ENCODE measurements at regions not wholly inside any gene's neighbourhood (a gene's known extent, or its start where the extent isn't known, plus 50 kb on each side); places are given as distances from the start of the nearest gene placed in this dataset.
"Not testable (repeated sequence)": the region's sequence is repeated elsewhere in the genome, so short reads cannot be mapped to it uniquely, and the experiment has no call there.

DNA sequence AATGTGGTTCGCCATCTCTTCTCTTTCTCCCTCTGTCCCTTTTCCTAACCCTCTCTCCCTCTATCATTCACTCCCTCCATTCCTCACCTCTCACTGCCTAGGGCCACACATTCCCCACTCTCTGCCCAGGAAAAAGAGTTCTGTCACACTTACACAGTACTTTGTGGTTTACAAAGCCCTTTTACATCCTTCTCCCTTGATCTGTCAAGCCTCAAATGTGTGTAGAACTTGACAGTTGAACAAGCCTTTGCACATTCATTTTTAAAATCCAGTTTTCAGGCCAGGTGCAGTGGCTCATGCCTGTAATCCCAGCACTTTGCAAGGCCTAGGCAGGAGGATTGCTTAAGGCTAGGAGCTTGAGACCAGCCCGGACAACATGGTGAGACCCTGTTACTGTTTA lies 156.3 kb downstream of the VSIG4 start:
- DNase-seq (ENCODE audit: low read depth in 2 of 2, low spot score in 1 of 2) = no peak

DNA sequence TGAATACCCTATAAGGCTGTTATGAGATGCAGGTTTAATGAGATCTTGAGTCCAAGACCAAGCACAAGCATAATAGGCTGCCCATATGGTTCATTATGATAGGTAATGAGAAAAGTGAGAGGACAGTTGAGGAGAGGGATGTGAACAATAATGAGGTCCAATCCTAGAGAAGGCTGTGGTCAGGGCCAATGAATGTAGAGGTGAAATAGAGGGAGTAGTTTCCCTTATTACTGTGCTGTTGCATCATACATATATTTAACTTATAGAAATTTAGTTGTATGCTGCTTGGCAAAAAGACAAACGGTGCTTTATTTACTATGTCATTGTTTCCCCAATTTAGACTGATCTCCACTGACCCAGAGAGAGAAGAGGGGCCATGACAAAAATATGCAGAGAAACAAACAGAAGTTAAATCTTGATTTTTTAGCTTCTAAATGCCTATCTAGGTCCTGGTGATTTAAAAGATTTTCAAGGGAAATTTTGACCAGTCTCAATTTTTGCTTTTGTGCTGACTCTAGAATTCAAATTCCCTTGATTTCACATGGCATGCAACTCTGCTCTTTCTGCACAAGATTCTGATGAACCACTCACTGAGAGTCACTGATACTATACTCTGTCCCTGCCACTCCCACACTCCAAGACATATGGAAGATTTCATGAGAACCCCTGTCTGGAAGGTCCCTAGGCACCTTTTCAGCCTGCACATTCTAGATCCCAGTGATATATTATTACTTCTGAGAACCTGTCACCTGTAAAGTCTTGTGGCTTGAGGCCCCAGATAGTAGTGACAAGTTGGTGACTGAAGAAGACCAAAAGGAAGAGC lies 159.7 kb downstream of the VSIG4 start:
- no peak for DNase-seq (ENCODE audit: low read depth in 2 of 2, low spot score in 1 of 2)

DNA sequence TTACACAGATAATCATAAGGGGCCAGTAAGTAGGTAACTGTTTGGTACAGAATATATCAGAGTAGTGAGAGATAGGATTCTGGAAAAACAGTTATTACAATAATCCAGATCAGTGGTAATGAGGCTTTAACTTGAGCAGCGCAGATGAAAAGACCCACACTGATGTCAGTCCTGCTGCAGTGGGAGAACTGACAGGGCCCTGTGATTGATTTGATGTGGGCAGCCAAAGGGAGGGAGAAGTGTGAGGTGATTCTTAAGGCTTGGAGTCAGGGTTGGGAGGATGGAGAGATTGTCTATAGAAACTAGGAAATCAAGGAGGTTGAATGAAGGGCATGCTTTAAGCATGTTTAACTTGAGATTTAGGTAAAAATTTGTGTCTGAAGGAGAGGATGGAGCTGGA lies 161.4 kb downstream of the VSIG4 start:
- DNase-seq (ENCODE audit: low read depth in 2 of 2, low spot score in 1 of 2) = no peak

DNA sequence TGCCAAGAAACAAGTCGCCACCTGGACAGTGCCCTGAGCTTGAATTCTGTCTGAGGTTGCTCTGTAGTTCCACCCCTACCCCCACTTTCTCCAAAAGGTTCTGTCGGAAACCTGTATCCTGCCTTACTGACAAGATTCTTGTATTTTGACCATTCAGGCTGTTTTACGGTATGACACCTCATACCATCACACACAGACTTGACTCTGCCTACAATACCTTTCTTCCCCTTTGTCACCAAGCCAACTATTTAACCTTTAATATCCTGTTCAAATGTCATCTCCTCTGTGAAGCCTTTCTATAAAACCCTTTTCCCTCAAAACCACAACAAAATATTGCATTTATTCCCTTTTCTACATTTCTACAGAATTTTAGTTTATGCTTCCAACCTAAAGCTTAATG lies 161.9 kb downstream of the VSIG4 start:
- DNase-seq (ENCODE audit: low read depth in 2 of 2, low spot score in 1 of 2) = no peak

DNA sequence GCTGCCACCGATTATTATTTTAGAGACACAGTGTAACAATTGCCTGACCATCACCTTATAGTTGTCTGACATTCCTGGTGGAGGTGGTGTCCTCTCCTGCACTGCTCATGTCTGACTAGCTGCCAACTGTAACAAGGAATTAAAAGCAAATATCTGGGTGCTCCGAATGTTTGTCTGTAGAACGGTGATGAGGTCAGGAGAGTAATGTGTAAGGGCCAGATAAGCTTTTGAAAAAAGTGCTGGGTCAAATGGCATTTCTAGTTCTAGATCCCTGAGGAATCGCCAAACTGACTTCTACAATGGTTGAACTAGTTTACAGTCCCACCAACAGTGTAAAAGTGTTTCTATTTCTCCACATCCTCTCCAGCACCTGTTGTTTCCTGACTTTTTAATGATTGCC lies 164.3 kb downstream of the VSIG4 start:
- not testable (repeated sequence) for DNase-seq (ENCODE audit: low read depth in 2 of 2, low spot score in 1 of 2)

DNA sequence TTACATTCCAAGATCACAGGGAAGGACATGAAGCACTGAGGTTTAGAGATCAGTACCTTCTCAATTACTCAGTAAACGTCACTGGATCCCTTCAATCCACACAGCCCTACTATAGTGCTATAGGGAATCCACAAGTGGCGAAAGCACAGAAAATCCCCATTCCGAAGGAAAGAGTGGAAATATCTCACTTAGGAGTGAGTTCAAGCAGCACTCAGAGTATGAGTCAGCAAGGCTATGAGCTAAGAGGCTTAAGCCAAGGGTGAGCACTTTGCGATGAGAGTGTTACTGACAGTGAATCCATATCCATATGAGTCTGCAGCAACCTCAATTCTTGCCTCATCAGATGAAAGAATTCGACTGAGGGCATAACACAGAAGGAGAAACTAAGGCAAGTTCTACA lies 165.1 kb downstream of the VSIG4 start:
- no peak for DNase-seq (ENCODE audit: low read depth in 2 of 2, low spot score in 1 of 2)

DNA sequence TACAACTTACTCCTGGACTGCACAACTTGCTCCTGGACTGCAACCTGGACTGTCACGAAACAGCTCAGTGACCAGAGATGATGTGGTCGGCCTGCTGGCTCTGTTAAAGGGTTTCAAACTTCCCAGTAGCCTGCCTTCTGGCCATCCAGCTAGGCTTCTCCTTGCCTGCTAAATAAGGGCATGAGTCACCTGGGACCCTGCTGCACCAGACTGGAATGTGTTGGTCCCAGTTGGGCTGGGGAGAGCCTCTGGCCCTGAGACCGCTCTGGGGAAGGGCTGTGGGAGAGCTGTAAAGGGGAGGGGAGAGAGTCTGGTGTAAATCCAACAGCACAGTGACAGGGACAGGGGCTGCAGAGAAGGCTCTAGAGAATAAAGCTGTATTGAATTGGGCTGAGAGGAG lies 165.8 kb downstream of the VSIG4 start:
- DNase-seq (ENCODE audit: low read depth in 2 of 2, low spot score in 1 of 2) = no peak

DNA sequence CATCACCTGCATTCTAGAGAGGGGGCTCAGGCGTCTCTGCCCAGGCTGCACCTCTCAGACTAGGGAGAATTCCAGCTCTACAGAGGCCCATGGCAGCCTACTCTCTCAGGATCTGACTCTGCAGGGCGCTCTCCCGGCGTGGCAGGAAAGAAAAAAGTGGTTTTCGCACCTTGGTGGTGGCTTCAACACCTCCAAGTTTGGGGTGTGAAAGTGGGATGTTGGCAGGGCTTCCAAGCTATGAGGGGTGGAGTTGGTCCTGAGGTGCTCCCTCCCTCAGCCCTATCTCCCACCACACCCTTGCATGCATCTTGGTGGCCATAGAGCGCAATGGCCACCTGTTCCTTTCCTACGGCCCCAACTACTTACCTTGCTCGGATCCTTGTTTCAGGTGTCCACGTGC lies 166.5 kb downstream of the VSIG4 start:
- DNase-seq (ENCODE audit: low read depth in 2 of 2, low spot score in 1 of 2) = no peak

DNA sequence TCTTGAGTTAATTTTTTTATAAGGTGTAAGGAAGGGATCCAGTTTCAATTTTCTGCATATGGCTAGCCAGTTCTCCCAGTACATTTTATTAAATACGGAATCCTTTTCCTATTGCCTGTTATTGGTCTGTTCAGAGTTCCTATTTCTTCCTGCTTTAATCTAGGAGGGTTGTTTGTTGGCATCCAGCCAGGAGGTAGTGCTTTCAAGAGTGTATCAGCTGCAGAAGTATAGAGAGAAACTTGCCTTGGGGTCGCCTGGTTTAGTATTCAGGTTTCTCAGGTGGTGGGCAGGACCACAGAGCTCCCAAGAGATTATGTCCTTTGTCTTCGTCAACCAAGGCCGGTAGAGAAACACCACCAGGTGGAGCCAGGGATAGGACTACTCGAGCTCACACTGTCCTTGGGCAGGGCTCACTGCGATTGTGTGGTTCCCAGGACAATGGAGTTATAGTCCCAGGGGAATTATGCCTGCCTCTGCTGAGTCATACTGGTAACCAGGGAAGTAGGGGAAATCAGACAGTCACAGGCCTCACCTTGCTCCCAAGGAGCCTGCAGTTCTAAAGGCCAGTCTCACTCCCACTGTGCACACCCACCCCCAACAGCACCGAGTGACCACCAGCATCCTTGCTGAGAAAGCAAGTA lies 168.1 kb downstream of the VSIG4 start:
- DNase-seq (ENCODE audit: low read depth in 2 of 2, low spot score in 1 of 2) = no peak

DNA sequence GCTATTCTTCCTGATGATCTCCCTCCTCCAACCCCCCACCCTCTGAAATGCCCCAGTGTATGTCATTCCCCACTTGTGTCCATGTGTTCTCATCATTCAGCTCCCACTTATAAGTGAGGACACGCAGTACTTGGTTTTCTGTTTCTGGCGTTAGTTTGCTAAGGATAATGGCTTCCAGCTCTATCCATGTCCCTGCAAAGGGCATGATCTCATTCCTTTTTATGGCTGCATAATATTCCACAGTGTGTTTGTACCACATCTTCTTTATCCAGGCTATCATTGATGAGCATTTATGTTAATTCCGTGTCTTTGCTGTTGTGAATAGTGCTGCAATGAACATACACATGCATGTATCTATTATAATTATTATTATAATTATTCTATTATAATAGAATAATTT lies 169.3 kb downstream of the VSIG4 start:
- DNase-seq (ENCODE audit: low read depth in 2 of 2, low spot score in 1 of 2) = not testable (repeated sequence)

DNA sequence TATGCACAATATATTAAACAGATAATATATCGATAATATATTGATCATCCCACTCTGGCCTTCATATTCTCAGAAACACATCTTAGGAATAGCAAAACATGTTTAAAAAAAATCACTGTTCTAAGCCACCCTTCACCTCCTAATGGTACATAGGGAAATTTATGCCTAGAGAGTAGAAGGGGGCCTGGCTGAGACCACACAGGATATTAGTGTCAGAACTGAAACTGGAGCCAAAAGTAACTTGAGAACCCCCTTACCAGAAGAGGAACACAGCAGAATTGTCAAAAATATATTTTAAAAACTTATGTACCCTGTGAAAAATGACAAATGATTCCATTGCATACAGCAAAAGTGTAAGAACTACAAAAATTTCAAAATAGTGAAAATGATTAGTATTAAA lies 173.1 kb downstream of the VSIG4 start:
- no peak for DNase-seq (ENCODE audit: low read depth in 2 of 2, low spot score in 1 of 2)

DNA sequence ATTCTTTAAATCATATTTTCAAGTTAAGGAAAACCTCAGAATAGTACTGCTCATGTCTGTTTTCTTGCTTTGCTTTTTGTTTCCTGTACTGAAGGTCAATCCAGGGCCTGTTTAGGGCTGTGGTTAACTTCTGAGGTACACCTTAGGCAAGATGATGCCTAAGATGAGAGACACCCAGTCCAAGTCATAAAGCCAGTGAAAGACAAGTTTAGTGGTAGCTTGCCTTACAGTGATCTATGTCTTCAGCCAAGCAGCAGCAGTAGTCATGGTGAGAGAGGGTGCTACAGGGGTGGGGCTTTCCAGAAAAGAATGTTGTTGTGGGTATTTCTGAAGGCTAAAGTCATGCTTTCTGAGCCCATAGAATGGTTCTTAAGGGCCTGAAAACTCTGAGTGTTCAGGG lies 173.7 kb downstream of the VSIG4 start:
- DNase-seq (ENCODE audit: low read depth in 2 of 2, low spot score in 1 of 2) = no peak

DNA sequence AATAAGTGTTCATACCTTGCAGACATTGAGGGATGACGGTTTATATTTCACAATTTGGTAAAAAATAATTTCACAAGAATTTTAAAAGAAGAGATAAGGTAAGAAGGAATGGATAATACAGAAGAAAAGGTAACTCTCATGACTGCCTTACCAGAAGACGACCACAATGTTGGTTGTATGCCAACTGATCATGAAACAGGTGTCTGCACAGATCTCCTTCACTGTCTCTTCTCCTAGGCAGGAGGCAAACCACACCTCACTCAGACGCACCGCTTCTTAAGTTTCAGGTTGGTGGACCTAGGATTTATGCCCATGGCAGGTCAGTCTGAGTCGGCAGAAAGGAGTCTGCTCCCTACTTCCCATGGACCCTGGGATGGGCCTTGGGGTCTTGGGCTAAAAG lies 177.2 kb downstream of the VSIG4 start:
- no peak for DNase-seq (ENCODE audit: low read depth in 2 of 2, low spot score in 1 of 2)

DNA sequence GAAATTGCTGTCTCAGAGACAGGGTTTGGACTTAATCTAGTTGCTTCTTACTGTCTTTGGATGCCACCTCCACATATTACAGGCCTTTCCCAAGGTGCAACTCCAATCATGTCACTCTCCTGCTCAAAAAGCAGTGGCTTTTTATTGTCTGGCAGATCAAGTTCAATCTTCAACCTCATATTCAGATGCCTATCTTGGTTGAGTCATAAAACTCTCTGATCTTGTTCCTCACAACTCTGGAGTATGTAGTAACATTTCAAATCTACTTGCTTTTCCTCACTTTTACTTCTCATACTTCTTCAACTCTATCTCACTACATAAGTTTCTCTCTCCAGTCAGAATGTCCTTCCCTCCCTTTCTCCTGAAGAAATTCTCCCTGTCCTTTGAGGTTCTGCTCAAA lies 180.6 kb downstream of the VSIG4 start:
- no peak for DNase-seq (ENCODE audit: low read depth in 2 of 2, low spot score in 1 of 2)

DNA sequence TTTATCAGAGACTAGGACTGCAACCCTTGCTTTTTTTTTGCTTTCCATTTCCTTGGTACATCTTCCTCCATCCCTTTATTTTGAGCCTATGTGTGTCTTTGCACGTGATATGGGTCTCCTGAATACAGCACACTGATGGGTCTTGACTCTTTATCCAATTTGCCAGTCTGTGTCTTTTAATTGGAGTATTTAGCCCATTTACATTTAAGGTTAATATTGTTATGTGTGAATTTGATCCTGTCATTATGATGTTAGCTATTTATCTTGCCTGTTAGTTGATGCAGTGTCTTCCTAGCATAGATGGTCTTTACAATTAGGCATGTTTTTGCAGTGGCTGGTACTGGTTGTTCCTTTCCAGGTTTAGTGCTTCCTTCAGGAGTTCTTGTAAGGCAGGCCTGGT lies 185.4 kb downstream of the VSIG4 start:
- not testable (repeated sequence) for DNase-seq (ENCODE audit: low read depth in 2 of 2, low spot score in 1 of 2)

DNA sequence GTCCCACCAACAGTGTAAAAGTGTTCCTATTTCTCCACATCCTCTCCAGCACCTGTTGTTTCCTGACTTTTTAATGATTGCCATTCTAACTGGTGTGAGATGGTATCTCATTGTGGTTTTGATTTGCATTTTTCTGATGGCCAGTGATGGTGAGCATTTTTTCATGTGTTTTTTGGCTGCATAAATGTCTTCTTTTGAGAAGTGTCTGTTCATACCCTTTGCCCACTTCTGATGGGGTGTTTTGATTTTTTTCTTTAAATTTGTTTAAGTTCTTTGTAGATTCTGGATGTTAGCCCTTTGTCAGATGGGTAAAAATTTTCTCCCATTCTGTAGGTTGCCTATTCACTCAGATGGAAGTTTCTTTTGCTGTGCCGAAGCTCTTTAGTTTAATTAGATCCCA lies 183.9 kb downstream of the MSN start:
- not testable (repeated sequence) for DNase-seq (ENCODE audit: low read depth in 2 of 2, low spot score in 1 of 2)

DNA sequence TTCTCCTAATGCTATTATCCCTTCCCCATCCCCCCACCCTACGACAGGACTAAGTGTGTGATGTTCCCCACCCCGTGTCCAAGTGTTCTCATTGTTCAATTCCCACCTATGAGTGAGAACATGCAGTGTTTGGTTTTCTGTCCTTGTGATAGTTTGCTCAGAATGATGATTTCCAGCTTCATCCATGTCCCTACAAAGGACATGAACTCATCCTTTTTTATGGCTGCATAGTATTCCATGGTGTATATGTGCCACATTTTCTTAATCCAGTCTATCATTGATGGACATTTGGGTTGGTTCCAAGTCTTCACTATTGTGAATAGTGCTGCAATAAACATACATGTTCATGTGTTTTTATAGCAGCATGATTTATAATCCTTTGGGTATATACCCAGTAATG lies 183.4 kb downstream of the MSN start:
- not testable (repeated sequence) for DNase-seq (ENCODE audit: low read depth in 2 of 2, low spot score in 1 of 2)

DNA sequence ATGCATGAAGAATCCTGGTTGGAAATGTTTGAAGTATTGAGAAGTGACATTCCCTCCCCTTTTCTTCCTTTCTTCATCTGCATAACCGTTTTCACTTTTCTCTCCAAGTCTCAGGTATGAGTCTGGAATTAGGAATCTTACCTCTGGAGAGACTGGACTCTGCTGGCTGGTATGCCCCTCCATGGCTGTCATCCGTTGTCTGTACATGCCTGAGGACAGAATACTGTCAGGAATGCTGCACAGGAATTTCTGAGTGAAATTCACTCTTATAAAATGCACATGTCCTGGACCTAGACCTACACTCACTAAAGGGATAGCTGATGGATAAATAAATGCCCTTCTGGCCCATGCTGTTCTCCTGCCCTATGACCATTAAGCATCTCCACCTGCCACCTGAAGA lies 179.5 kb downstream of the MSN start:
- no peak for DNase-seq (ENCODE audit: low read depth in 2 of 2, low spot score in 1 of 2)

DNA sequence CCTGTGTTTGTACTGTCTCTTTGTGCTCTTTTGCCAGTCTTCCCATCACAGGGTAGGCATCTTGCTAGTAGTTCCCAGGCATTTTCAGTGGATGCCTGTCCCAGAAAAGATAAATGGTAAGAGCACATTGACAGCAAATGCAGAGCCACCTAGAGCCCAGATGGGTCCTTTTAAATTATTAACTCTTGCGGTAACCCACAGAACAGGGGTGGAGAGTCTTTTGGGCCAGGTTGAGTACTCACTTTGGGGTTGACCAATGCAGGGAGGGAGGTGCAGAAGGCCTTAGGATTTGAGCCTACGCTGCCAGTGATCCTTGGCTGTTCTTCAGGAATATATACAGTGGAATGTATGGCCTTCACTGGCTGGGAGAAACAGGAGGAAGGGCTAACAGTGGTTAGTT lies 173.8 kb downstream of the MSN start:
- no peak for DNase-seq (ENCODE audit: low read depth in 2 of 2, low spot score in 1 of 2)

DNA sequence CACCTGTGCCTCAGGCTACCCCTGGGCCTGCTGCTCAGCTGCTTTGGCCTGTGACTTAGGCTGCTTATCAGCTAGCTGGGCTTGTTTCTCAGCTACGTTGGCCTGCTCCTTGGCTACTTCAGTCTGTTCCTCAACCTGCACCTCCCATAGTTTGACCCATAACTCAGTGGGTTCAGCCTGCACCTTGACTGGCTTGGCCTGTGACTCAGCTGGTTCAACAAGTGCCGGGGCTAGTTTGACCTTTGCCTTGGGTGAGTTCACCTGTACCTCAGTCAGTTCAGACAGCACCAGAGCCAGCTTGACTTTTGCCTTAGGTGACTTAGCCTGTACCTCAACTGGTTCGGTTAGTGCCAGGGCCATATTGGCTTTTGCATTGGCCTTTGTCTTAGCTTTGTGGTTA lies 171.2 kb downstream of the MSN start:
- no peak for DNase-seq (ENCODE audit: low read depth in 2 of 2, low spot score in 1 of 2)

DNA sequence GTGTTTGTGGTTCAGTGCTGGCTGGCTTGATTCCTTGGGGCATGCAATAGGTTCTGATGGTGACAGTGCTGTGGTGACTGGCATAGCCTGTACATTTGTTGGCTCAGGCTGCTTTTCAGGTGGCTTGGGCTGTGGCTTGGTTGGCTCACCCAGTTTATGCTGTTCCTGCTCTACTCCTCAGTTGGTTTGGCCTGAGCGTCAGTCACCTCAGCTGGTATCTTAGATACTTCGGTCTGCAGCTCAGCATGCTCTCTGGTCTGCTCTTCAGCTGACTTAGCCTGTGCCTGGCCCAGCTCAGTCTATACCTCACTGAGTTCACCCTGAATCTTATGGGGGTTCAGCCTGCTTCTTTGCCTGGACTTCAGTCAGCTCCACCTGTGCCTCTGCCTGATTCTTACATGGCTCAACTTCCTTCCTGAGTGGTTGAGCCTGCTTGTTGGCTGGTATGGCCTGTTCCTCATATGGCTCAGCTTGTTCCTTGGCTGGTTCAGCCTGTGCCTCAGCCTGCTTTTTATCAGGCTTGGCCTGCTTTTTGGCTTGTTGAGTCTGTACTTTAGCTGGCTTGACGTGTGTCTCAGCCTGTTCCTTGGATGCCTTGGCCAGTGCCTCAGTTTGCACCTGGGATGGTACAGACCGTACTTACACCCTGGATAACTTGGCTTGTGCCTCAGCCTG lies 170.6 kb downstream of the MSN start:
- no peak for DNase-seq (ENCODE audit: low read depth in 2 of 2, low spot score in 1 of 2)

DNA sequence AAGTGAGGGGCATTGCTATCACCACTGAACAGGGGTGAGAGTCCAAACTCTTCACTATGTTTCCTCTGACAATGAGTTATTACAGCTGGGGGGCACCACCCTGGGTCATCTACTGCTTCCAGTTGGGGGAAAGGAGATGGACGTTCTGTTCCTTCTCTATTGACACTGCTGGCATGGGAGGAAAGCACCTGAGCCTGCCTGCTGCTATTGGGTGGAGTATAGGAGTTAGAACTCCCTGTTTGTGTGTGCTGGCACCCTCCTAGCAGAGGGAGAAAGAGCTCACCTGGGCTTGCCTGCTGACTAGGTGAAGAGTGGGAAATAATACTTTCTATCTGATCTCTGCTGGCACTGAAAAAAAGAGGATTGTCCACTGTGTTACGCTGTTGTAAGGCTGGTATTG lies 163.8 kb downstream of the MSN start:
- DNase-seq (ENCODE audit: low read depth in 2 of 2, low spot score in 1 of 2) = no peak
